Tibial nerve (tissue), 4 donors: ENCODE measurements at regions not wholly inside any gene's neighbourhood (a gene's known extent, or its start where the extent isn't known, plus 50 kb on each side); places are given as distances from the start of the nearest gene placed in this dataset.

ENCODE experiments used
- DNase-seq, 2 donors: peaks; one replicate each; pipeline ENCODE4 v3.0.0-alpha.2; 2019; ENCODE audit warnings: low spot score in 2 of 2
- H3K27ac ChIP-seq, 4 donors: fragments of 200-600 bp; sonication (generic) in 3 of 4; one replicate each; pipeline ENCODE4 v1.5.1; 2017 to 2019; ENCODE audit warnings: mild to moderate bottlenecking in 1 of 4
- H3K27me3 ChIP-seq, 2 donors: fragments of 200-600 bp; sonication (generic) in 1 of 2; one replicate each; pipeline versions ENCODE4 v1.5.1 to v1.6.0; 2017 to 2019
- H3K36me3 ChIP-seq, 3 donors: fragments of 200-600 bp; sonication (generic); one replicate each; pipeline ENCODE4 v1.5.1; 2018 to 2019
- H3K4me1 ChIP-seq, 4 donors: fragments of 200-600 bp; sonication (generic) in 3 of 4; one replicate each; pipeline ENCODE4 v1.5.1; 2017 to 2019
- H3K4me3 ChIP-seq, 4 donors: fragments of 200-600 bp; sonication (generic) in 3 of 4; one replicate each; pipeline ENCODE4 v1.5.1; 2017 to 2019; ENCODE audit warnings: mild to moderate bottlenecking in 1 of 4, moderate library complexity in 1 of 4
- H3K9me3 ChIP-seq, 4 donors: fragments of 200-600 bp; sonication (generic) in 3 of 4; one replicate each; pipeline ENCODE4 v1.5.1; 2017 to 2019
- CTCF ChIP-seq, 5 experiments: fragments of 200-600 bp in 3 of 5; fragments of 450-650 bp in 2 of 5; sonication (generic) in 3 of 5; IDR thresholded peaks; one replicate each; pipeline ENCODE4 v1.5.1; 2016 to 2019; ENCODE audit warnings: antibody characterized with exemption in 5 of 5, mild to moderate bottlenecking in 3 of 5, moderate library complexity in 2 of 5
- EP300 ChIP-seq, 2 donors: sonication (generic); formaldehyde crosslinking; IDR thresholded peaks; one replicate each; pipeline ENCODE4 v1.6.1; 2017; ENCODE audit warnings: antibody characterized with exemption in 2 of 2, mild to moderate bottlenecking in 1 of 2
- POLR2A ChIP-seq, 2 donors: fragments of 450-650 bp; IDR thresholded peaks; one replicate each; pipeline ENCODE4 v1.6.1; 2017; ENCODE audit warnings: antibody characterized with exemption in 2 of 2, mild to moderate bottlenecking in 2 of 2, moderate library complexity in 2 of 2
- WGBS, 2 donors: methylation state at CpG; one replicate each; pipeline ENCODE4 v1.1.5; 2018; 5-methylcytosine and 5-hydroxymethylcytosine counted together

- 35 to 42% methylated on average over 2 of the region's 2 CpGs for WGBS, 2 donors
- TF ChIP-seq CTCF (IDR thresholded peaks at IDR 0.05) (no peak), EP300 (IDR thresholded peaks at IDR 0.05) (no peak), POLR2A (IDR thresholded peaks at IDR 0.05) (no peak)
- no peak for DNase-seq
Observed at GRCh38 chr2:163990541-163990940, 254.7 kb upstream of the FIGN start.

GRCh38 chr2:163990101-163990500, 254.3 kb upstream of the FIGN start:
- no peak overlapping the region for H3K4me3 ChIP-seq
- 65 to 69% methylated on average over 4 of the region's 4 CpGs for WGBS, 2 donors
- H3K4me1 ChIP-seq: no peaks in the 10 kb centered on the region
- H3K27me3 ChIP-seq: no peaks in the 10 kb centered on the region
- no peaks in the 10 kb centered on the region for H3K36me3 ChIP-seq
- TF ChIP-seq POLR2A (IDR thresholded peaks at IDR 0.05) (no peak), EP300 (IDR thresholded peaks at IDR 0.05) (no peak)
- no peaks in the 10 kb centered on the region for H3K9me3 ChIP-seq
- H3K27ac ChIP-seq: no peak overlapping the region
- DNase-seq: no peak

More at GRCh38 chr2:163990541-163990940, 254.7 kb upstream of the FIGN start:
- Histone ChIP-seq H3K27me3 (no peaks in the 10 kb centered on the region), H3K27ac (no peak overlapping the region), H3K9me3 (no peaks in the 10 kb centered on the region), H3K4me1 (no peaks in the 10 kb centered on the region), H3K36me3 (no peaks in the 10 kb centered on the region), H3K4me3 (no peak overlapping the region)

GRCh38 chr2:163987175-163987940, 251.6 kb upstream of the FIGN start:
- H3K36me3 ChIP-seq: no peaks in the 10 kb centered on the region
- TF ChIP-seq EP300 (IDR thresholded peaks at IDR 0.05): no peak
- no peak for TF ChIP-seq CTCF (IDR thresholded peaks at IDR 0.05)
- no peak for TF ChIP-seq POLR2A (IDR thresholded peaks at IDR 0.05)
- H3K27ac ChIP-seq: no peak overlapping the region
- no peaks in the 10 kb centered on the region for H3K4me1 ChIP-seq
- DNase-seq: no peak
- no peaks in the 10 kb centered on the region for H3K9me3 ChIP-seq
- no peaks in the 10 kb centered on the region for H3K27me3 ChIP-seq
- no peak overlapping the region for H3K4me3 ChIP-seq
- WGBS, 2 donors: 72 to 73% methylated on average over 6 of the region's 6 CpGs

- H3K4me3 ChIP-seq: no peak overlapping the region
- H3K27me3 ChIP-seq: no peaks in the 10 kb centered on the region
- TF ChIP-seq CTCF (IDR thresholded peaks at IDR 0.05) (no peak), EP300 (IDR thresholded peaks at IDR 0.05) (no peak), POLR2A (IDR thresholded peaks at IDR 0.05) (no peak)
- 65 to 74% methylated on average over 4 of the region's 4 CpGs for WGBS, 2 donors
- no peaks in the 10 kb centered on the region for H3K36me3 ChIP-seq
- DNase-seq: no peak
- no peaks in the 10 kb centered on the region for H3K9me3 ChIP-seq
- no peaks in the 10 kb centered on the region for H3K4me1 ChIP-seq
- H3K27ac ChIP-seq: no peak overlapping the region
Observed at GRCh38 chr2:163984986-163985385, 249.2 kb upstream of the FIGN start.

- DNase-seq: no peak
- H3K36me3 ChIP-seq: no peaks in the 10 kb centered on the region
- TF ChIP-seq POLR2A (IDR thresholded peaks at IDR 0.05) (no peak), CTCF (IDR thresholded peaks at IDR 0.05) (no peak)
- no peaks in the 10 kb centered on the region for H3K27me3 ChIP-seq
- H3K9me3 ChIP-seq: no peaks in the 10 kb centered on the region
- no peak overlapping the region for H3K4me3 ChIP-seq
- H3K4me1 ChIP-seq: no peaks in the 10 kb centered on the region
- WGBS, 2 donors: 68 to 84% methylated on average over 2 of the region's 2 CpGs
- H3K27ac ChIP-seq: no peak overlapping the region
Observed at GRCh38 chr2:163983911-163984310, 248.1 kb upstream of the FIGN start.
